Effector memory CD8-positive, alpha-beta T cell (primary cell): ENCODE measurements at regions not wholly inside any gene's neighbourhood (a gene's known extent, or its start where the extent isn't known, plus 50 kb on each side); places are given as distances from the start of the nearest gene placed in this dataset.

Experiments
- ATAC-seq: fragments of 150-1000 bp; cut with Tn5 transposase; replicated peaks from 2 replicates; pipeline ENCODE4 v1.10.0; 2021; ENCODE audit warnings: mild to moderate bottlenecking, moderate library complexity
- DNase-seq, 3 experiments: peaks; one replicate each; pipeline ENCODE4 v3.0.0; 2021
- H3K27ac Mint-ChIP-seq, 2 donors: one replicate each; pipeline ENCODE4 v1.8.0; 2022; ENCODE audit warnings: mild to moderate bottlenecking in 2 of 2, mixed read lengths in 2 of 2, moderate library complexity in 2 of 2
- H3K27me3 Mint-ChIP-seq, 2 donors: one replicate each; pipeline ENCODE4 v1.8.0; 2022; ENCODE audit warnings: mixed read lengths in 2 of 2
- H3K36me3 Mint-ChIP-seq: one replicate; pipeline ENCODE4 v1.8.0; 2022; ENCODE audit warnings: mild to moderate bottlenecking, moderate library complexity, mixed read lengths; ENCODE audit not compliant: insufficient read depth
- H3K4me1 Mint-ChIP-seq, 2 donors: one replicate each; pipeline ENCODE4 v1.8.0; 2022; ENCODE audit warnings: low read depth in 2 of 2, mixed read lengths in 2 of 2
- H3K4me3 Mint-ChIP-seq, 2 donors: one replicate each; pipeline ENCODE4 v1.8.0; 2022; ENCODE audit warnings: mild to moderate bottlenecking in 2 of 2, mixed read lengths in 2 of 2, moderate library complexity in 2 of 2
- H3K9me3 Mint-ChIP-seq, 2 donors: one replicate each; pipeline ENCODE4 v1.8.0; 2022; ENCODE audit warnings: mixed read lengths in 2 of 2

DNA sequence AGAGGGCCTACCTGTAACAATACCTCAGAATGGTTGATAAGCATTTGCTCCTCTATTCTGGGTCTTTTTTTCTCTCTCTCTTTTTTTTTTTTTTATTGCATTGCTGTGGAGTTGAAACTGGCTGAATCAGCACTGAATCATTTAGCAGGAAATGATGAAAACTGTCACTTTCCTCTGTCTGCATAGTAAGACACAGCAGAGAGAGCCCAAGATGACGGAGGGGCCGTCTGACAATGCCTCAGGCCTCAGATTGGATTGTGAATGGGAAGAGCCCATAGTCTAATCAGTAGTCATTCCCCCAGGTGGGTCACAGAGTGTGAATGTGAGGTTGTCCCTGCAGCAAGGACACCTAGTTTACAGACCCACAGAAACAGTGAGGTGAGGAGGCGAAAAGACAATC is 193.2 kb upstream of the PLXNA2 start:
- DNase-seq (no peak), ATAC-seq (no peak)
- Mint-ChIP-seq H3K9me3 (peaks cover under 1 to 2% of the 10 kb centered on the region in 2 donors), H3K36me3 (no peaks in the 10 kb centered on the region), H3K4me1 (no peaks in the 10 kb centered on the region), H3K27ac (no peak overlapping the region), H3K4me3 (no peak overlapping the region), H3K27me3 (no peaks in the 10 kb centered on the region)

DNA sequence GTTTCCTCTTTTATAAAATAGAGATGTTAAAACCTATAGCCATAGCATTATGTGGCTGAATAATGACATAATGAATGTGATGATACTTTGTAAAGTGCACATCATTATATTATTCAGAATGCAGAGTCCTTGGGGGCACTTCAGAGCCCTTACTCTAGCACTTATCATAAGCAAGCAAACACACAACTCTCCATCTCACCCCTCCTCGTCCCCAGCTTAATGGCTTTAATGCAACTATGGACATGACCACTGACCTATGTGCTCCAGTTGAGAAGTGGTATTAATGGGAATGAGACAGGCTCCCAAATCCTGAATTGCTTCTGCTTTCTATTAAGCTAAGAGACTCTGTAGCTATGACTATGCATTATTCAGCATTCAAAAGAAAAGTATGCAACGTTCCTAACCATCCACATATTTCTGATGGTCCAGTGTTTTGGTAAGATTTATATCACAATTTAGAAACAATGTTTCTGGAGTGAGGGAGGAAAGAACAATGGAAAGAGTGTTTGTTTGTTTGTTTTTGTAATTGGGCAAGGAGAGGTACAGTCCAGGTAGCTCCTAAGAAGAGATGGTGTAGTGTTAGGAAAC is 194.0 kb upstream of the PLXNA2 start:
- no peak for ATAC-seq
- Mint-ChIP-seq H3K27me3 (no peaks in the 10 kb centered on the region), H3K9me3 (peaks cover 6 to 8% of the 10 kb centered on the region in 2 donors), H3K4me1 (no peaks in the 10 kb centered on the region), H3K36me3 (no peaks in the 10 kb centered on the region), H3K27ac (no peak overlapping the region), H3K4me3 (no peak overlapping the region)
- no peak for DNase-seq

DNA sequence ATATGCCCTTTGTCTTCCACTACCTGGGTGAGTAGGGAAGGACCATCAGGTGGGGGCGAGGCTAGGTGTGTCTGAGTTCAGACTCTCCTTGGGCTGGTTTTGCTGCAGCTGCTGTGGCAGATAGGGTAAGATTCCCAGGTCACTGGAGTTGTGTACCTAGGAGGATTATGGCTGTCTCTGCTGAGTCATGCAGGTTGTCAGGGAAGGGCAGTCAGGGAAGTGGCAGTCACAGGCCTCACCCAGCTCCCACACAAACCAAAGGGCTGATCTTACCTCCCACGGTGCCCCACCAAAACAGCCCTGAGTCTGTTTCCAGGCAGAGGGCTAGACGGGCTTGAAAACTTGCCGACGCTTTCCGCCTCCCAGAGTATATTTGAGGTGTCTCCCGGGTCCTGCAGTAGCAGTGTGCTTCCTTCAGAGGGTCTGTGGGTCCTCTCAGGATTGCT is 201.6 kb upstream of the PLXNA2 start:
- Mint-ChIP-seq H3K36me3 (no peaks in the 10 kb centered on the region), H3K4me3 (no peak overlapping the region), H3K9me3 (peaks cover 9 to 14% of the 10 kb centered on the region in 2 donors)

DNA sequence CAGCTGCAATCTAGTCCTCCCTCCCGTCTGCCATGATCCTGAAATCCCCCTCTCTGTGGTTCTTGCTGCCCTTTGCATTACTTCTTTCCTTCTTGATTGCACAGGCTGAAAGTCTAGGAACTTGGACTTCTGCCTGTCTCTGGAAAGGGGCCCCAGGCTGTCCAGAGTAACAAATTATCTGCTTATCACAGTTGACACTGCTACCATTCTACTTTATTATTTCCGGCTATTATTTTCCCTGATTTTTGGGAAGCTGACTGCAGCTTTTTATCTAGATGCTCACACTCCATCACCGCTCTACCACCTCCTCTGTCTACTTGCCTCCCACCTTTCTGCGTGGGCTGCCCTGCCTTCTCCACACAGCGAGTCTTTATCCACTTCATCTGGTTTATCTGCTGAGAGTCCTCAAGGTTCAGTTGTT is 202.1 kb upstream of the PLXNA2 start:
- Mint-ChIP-seq H3K27ac (no peak overlapping the region), H3K9me3 (peaks cover 9 to 14% of the 10 kb centered on the region in 2 donors), H3K36me3 (no peaks in the 10 kb centered on the region), H3K4me3 (no peak overlapping the region), H3K27me3 (peaks cover 13 to 32% of the 10 kb centered on the region in 2 donors), H3K4me1 (no peaks in the 10 kb centered on the region)
- ATAC-seq (no peak), DNase-seq (no peak)

More for the DNA sequence above, 201.6 kb upstream of the PLXNA2 start:
- no peak overlapping the region for H3K27ac Mint-ChIP-seq
- peaks cover 13 to 32% of the 10 kb centered on the region in 2 donors for H3K27me3 Mint-ChIP-seq
- H3K4me1 Mint-ChIP-seq = no peaks in the 10 kb centered on the region
- ATAC-seq (no peak), DNase-seq (no peak)

DNA sequence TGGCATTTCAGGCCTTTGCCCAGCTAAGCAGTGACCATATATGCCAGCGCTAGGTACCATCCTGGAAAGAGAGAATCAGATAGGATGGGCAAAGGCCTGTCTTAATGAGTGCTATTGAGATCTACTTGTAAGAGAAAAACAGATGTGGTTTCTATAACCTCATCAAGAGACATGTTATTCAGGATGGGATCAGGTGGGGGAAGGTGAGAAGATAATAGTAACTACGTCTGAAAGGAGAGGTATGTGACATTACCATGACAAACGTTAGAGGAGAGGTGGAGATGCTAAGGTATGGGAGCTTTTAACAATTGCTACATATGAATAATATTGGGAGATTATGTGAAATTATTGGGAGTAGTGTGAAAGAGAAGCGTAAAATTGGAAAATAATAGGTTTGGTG is 204.2 kb upstream of the PLXNA2 start:
- Mint-ChIP-seq H3K27me3 (peaks cover 13 to 32% of the 10 kb centered on the region in 2 donors), H3K4me3 (no peak overlapping the region), H3K27ac (no peak overlapping the region), H3K9me3 (peaks cover 2 to 6% of the 10 kb centered on the region in 2 donors), H3K4me1 (no peaks in the 10 kb centered on the region), H3K36me3 (no peaks in the 10 kb centered on the region)
- DNase-seq (no peak), ATAC-seq (no peak)

DNA sequence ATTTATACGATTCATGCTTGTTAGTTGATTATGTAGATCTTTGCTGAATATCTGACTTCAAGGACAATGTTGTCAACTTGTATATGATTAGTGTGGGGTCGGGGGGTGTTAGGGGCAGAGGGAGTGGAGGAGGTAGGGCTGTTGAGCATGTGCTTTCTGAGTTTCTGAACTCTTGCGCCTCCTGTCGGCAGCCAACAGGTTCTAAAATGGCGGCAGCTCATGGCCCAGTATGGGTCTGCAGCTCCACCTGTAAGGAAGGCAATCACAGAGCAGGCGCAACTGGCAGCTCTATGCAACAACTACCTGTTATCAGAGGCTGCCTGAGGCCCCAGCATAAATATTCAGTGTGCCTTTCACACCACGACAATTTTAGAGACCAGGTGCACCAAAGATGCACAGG is 205.8 kb upstream of the PLXNA2 start:
- peaks cover 2 to 6% of the 10 kb centered on the region in 2 donors for H3K9me3 Mint-ChIP-seq
- H3K36me3 Mint-ChIP-seq = no peaks in the 10 kb centered on the region
- no peaks in the 10 kb centered on the region for H3K4me1 Mint-ChIP-seq
- H3K27ac Mint-ChIP-seq = no peak overlapping the region
- no peak for ATAC-seq
- peaks cover 13 to 32% of the 10 kb centered on the region in 2 donors for H3K27me3 Mint-ChIP-seq
- no peak for DNase-seq
- no peak overlapping the region for H3K4me3 Mint-ChIP-seq

DNA sequence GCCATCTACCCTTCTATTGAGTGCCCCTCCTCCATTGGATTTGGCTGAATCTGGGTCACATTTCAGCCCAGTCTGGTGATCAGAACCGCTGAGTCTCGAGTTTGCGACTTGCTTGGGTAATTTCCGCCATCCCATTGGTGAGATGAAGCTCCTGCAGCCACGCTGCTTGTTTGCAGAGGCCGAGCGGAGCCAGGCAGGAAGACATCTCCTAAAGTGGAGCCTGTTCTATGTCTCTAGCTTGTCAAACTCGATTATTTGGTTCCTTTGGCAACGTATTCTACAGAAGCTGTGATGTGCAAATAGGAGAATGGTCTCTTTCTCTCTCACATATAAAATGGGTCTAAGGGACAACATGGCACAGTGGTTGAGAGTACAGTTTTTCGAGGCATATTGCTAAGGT is 206.8 kb upstream of the PLXNA2 start:
- H3K9me3 Mint-ChIP-seq = peaks cover 2 to 6% of the 10 kb centered on the region in 2 donors
- ATAC-seq = no peak
- H3K27me3 Mint-ChIP-seq = peaks cover 13 to 31% of the 10 kb centered on the region in 2 donors
- no peaks in the 10 kb centered on the region for H3K4me1 Mint-ChIP-seq
- H3K4me3 Mint-ChIP-seq = no peak overlapping the region
- H3K36me3 Mint-ChIP-seq = no peaks in the 10 kb centered on the region
- no peak for DNase-seq
- no peak overlapping the region for H3K27ac Mint-ChIP-seq

DNA sequence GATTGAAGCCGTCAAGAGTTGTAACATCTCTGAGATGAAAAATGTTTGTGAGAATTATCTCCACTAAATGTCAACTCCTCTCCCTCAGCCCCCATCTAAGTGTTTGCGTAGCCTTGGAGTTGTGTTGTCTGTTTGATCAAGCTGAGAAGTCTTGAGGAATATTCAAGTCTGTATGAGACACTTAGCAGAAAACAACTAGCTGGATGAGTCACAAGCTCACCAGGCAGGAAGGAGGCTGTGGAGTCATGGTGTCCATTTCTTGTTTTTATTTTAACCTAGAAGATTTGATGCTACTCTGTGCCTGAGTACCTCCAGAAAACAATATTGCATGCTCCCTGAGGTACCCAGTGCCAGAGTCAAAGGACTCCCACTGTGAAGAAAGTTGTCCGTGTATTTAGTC is 211.6 kb upstream of the PLXNA2 start:
- Mint-ChIP-seq H3K36me3 (no peaks in the 10 kb centered on the region), H3K9me3 (peaks cover 0 to 2% of the 10 kb centered on the region in 2 donors), H3K4me1 (no peaks in the 10 kb centered on the region), H3K4me3 (no peak overlapping the region), H3K27me3 (peaks cover 0 to 1% of the 10 kb centered on the region in 2 donors), H3K27ac (no peak overlapping the region)
- no peak for DNase-seq
- no peak for ATAC-seq

DNA sequence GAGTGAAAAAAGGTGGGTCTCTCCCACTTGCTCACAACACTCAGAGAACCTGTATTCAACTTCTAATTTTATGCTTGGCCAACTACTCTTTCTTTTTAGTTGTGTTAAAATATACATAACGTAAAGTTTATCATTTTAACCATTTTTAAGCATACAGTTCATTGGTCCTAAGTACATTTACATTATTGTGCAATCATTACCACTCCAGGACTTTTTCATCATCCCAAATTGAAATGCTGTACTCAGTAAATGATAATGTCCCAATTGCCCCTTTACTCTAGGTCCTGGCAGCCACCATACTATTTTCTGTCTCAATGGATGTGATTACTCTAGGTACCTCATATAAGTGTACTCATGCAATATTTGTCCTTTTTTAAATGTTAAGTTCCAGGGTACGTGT is 212.3 kb upstream of the PLXNA2 start:
- no peak overlapping the region for H3K27ac Mint-ChIP-seq
- H3K4me1 Mint-ChIP-seq = no peaks in the 10 kb centered on the region
- H3K4me3 Mint-ChIP-seq = no peak overlapping the region
- H3K27me3 Mint-ChIP-seq = peaks cover 0 to 8% of the 10 kb centered on the region in 2 donors
- H3K36me3 Mint-ChIP-seq = no peaks in the 10 kb centered on the region
- H3K9me3 Mint-ChIP-seq = peaks cover 0 to 2% of the 10 kb centered on the region in 2 donors
- ATAC-seq = no peak
- DNase-seq = no peak

DNA sequence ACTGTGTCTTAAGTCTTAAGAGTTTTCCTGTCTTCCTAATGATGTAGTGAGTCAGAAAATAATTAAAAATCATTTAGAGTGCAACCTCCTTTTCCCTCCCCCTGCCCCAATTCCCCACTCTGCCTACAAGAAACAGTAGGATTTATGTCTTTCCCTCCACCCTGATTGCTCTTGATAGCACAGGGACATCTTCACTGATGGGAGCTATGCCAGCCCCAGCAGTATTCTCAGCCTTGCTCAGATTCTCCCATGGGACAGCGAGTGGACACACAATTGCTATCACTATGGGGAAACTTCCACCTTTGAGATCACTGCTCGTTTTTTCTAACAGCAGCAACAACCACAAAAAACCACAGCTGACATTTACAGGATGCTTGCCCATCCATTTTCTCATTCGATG is 216.6 kb upstream of the PLXNA2 start:
- H3K4me1 Mint-ChIP-seq = no peaks in the 10 kb centered on the region
- DNase-seq (no peak), ATAC-seq (no peak)
- no peaks in the 10 kb centered on the region for H3K36me3 Mint-ChIP-seq
- H3K27me3 Mint-ChIP-seq = peaks cover 0 to 10% of the 10 kb centered on the region in 2 donors
- H3K27ac Mint-ChIP-seq = peak overlapping the region in 1 of 2 donors; percentile 36
- peaks cover 0 to 2% of the 10 kb centered on the region in 2 donors for H3K9me3 Mint-ChIP-seq
- H3K4me3 Mint-ChIP-seq = no peak overlapping the region

DNA sequence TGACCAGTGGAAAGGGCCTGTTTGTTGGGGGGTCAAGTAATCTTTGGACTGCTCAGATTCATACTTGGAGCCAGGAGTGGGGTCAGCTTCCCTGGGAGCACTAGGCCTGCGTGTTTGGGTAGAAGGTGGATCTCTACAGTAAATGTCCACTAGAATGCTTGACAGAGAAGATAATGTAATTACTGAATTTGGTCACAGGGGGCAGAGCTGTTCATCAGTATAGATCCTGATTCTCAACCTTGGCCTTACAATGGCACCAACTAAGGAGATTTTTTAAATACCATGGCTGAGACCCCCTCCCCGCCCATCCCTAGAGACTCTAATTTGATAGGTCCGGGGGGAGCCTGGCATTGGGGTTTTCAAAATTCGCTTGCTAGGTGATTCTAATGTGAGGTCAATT is 217.5 kb upstream of the PLXNA2 start:
- H3K27me3 Mint-ChIP-seq = peaks cover 0 to 10% of the 10 kb centered on the region in 2 donors
- no peak for DNase-seq
- H3K36me3 Mint-ChIP-seq = no peaks in the 10 kb centered on the region
- no peaks in the 10 kb centered on the region for H3K4me1 Mint-ChIP-seq
- H3K4me3 Mint-ChIP-seq = no peak overlapping the region
- ATAC-seq = no peak
- no peak overlapping the region for H3K27ac Mint-ChIP-seq
- H3K9me3 Mint-ChIP-seq = peaks cover 0 to 2% of the 10 kb centered on the region in 2 donors

DNA sequence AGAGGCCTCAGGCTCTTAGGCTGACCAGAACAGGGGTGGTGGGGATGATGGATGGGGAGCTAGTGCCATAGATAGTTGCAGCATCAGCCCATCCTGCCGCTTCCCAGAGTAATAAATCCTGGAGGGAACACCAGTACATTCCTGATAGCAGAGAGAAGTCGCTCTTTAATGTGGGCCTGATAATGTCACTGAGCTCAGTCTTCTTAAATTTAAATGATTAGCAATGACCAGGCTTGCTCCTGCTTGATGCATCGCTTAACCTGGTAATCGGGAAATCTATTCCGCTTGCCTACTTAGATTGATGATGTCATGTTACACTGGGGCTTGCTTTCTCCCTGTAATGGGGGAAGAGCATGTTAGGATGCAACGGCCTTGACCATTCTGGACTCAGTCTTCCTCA is 218.6 kb upstream of the PLXNA2 start:
- Mint-ChIP-seq H3K27ac (no peak overlapping the region), H3K36me3 (no peaks in the 10 kb centered on the region), H3K4me3 (no peak overlapping the region), H3K4me1 (no peaks in the 10 kb centered on the region), H3K9me3 (no peaks in the 10 kb centered on the region), H3K27me3 (peaks cover 0 to 18% of the 10 kb centered on the region in 2 donors)
- DNase-seq (no peak), ATAC-seq (no peak)

DNA sequence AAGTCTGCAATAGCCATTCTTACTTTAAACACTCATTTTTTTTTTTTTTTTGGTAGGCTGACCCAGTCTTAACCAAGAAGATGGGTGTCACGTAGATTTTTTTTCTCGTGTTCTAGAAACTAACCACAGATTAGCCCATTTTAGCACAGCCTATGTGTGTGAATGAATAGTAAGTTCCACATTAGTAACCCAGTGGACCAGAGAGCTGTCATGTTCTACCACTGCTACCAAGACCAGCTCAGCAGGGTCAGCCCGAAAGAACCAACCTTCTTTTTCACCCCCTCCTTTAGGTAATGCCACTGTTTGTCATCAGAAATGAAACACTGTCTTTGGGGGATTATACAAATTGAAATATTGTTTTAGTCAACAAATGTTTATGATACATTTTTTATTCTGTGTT is 221.1 kb upstream of the PLXNA2 start:
- no peak overlapping the region for H3K27ac Mint-ChIP-seq
- H3K4me3 Mint-ChIP-seq = no peak overlapping the region
- DNase-seq (no peak), ATAC-seq (no peak)
- no peaks in the 10 kb centered on the region for H3K36me3 Mint-ChIP-seq
- H3K27me3 Mint-ChIP-seq = peaks cover 0 to 22% of the 10 kb centered on the region in 2 donors
- no peaks in the 10 kb centered on the region for H3K4me1 Mint-ChIP-seq
- H3K9me3 Mint-ChIP-seq = no peaks in the 10 kb centered on the region

DNA sequence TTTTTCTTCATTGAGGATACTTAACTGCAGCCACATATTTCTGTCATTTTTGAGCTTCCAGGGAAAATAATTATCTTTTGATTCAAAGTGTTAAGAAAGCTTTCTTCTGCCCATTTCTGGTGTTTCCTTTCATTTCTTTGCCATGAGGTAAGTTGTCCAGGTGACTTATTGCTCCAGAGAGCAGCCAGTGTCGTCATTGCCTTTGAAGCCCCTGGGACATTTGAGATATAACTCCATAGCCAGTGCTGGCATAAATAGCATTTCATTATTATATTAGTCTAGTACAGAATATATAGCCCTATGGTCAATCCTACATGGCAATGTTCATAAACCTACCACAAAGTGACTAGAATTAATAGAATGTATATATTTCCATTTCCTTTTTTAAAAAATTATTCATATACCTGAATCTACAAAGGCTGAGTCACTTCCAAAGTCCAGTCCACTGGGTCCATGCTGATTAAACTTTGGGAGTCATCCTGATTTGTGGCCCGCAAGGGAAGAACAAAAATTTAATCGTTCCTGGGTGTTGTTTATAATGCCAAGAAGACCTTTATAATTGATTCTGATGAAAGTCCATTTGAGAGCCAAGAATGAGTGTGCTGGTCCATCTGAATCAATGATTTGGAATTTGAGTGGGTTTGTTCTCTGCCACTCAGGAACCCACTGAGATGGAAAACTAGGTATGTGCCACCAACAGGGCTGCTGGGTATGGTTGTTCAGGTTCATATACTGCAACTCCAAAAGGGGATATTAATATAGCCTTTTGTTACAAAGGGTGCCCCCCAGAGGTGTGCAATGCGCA is 221.8 kb upstream of the PLXNA2 start:
- peaks cover 0 to 19% of the 10 kb centered on the region in 2 donors for H3K27me3 Mint-ChIP-seq

More for the DNA sequence above, 221.8 kb upstream of the PLXNA2 start:
- Mint-ChIP-seq H3K9me3 (no peaks in the 10 kb centered on the region), H3K4me3 (no peak overlapping the region), H3K27ac (no peak overlapping the region), H3K36me3 (no peaks in the 10 kb centered on the region), H3K4me1 (no peaks in the 10 kb centered on the region)
- ATAC-seq (no peak), DNase-seq (no peak)
